Fibroblast of lung (primary cell): ENCODE measurements at regions not wholly inside any gene's neighbourhood (a gene's known extent, or its start where the extent isn't known, plus 50 kb on each side); places are given as distances from the start of the nearest gene placed in this dataset.

ENCODE experiments used
- DNase-seq, 2 donors: peaks; one replicate each; pipeline versions ENCODE4 v3.0.0 to v3.0.0-alpha.2; 2010; ENCODE audit warnings: low read depth in 2 of 2
- H2AFZ ChIP-seq: 2 replicates; pipeline ENCODE4 v1.5.1; 2012; ENCODE audit warnings: low read length, control low read depth, inconsistent platforms
- H3K27ac ChIP-seq: 2 replicates; pipeline ENCODE4 v1.5.1; 2011; ENCODE audit warnings: low read length, control low read depth; ENCODE audit not compliant: insufficient read depth
- H3K27me3 ChIP-seq: 2 replicates; pipeline ENCODE4 v1.5.1; 2011; ENCODE audit warnings: mild to moderate bottlenecking, low read length; ENCODE audit not compliant: control insufficient read depth, insufficient read depth
- H3K36me3 ChIP-seq: 2 replicates; pipeline ENCODE4 v1.5.1; 2011; ENCODE audit warnings: low read length; ENCODE audit not compliant: control insufficient read depth, insufficient read depth
- H3K4me1 ChIP-seq: 2 replicates; pipeline ENCODE4 v1.5.1; 2011; ENCODE audit warnings: low read length; ENCODE audit not compliant: control insufficient read depth, insufficient read depth; ENCODE audit errors: extremely low read depth
- H3K4me2 ChIP-seq: 2 replicates; pipeline ENCODE4 v1.5.1; 2011; ENCODE audit warnings: low read length, control low read depth; ENCODE audit not compliant: insufficient read depth; ENCODE audit errors: extremely low read depth
- H3K4me3 ChIP-seq, 4 experiments: fragments of 200-600 bp in 1 of 4; sonication (generic) in 1 of 4; replicated peaks in 1 of 4; 2 replicates each; pipeline ENCODE4 v1.5.1; 2011 to 2016; ENCODE audit warnings: low read length in 4 of 4, low read depth in 3 of 4, mild to moderate bottlenecking in 3 of 4, control low read depth in 2 of 4, inconsistent platforms in 1 of 4, mixed read lengths in 1 of 4; ENCODE audit not compliant: insufficient read depth in 1 of 4; ENCODE audit errors: control extremely low read depth in 1 of 4
- H3K79me2 ChIP-seq: 2 replicates; pipeline ENCODE4 v1.5.1; 2012; ENCODE audit warnings: mild to moderate bottlenecking, low read length, inconsistent platforms; ENCODE audit not compliant: control insufficient read depth, insufficient read depth
- H3K9ac ChIP-seq: 2 replicates; pipeline ENCODE4 v1.5.1; 2011; ENCODE audit warnings: mild to moderate bottlenecking, low read length, control low read depth; ENCODE audit not compliant: insufficient read depth
- H3K9me3 ChIP-seq: 2 replicates; pipeline ENCODE4 v1.5.1; 2012; ENCODE audit warnings: low read depth, low read length; ENCODE audit not compliant: control insufficient read depth, insufficient read depth
- H4K20me1 ChIP-seq: 2 replicates; pipeline ENCODE4 v1.5.1; 2011; ENCODE audit warnings: low read length; ENCODE audit not compliant: control insufficient read depth, insufficient read depth; ENCODE audit errors: extremely low read depth
- EZH2 ChIP-seq: IDR thresholded peaks from 2 replicates; pipeline ENCODE4 v1.5.1; 2012; ENCODE audit warnings: low read length, control low read depth, mild to moderate bottlenecking; ENCODE audit errors: missing control alignments
- TF ChIP-seq, protein P1 (sequence below), 2 donors: IDR thresholded peaks in 1 of 2; conservative IDR thresholded peaks in 1 of 2; 1 replicate in 1 of 2; 2 replicates in 1 of 2; pipeline ENCODE4 v1.5.1; 2011 to 2012; ENCODE audit warnings: low read length in 2 of 2, control low read depth in 1 of 2, inconsistent platforms in 1 of 2, low read depth in 1 of 2, mild to moderate bottlenecking in 1 of 2

DNA sequence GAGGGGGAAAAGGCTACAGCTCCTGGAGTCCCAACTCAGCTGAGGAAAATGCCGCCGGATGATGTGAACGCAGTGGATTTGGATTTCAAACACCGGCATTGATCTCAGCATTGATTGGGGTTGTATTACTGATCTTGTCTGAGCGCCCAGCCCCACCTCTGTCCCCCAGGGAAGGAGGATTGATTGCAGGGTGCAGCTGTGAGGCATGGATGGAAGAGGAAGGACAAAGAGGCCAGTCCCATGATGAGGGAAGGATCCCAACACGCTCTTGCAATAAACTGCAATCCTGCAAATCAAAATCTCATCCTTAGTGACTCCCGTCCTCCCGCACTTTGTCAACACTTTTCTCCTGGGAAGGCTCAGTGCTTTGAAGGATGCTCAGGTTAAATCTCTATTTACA lies 242.3 kb upstream of the PROX1 start:
- H2AFZ ChIP-seq, result no peak overlapping the region
- no peak overlapping the region for H3K27ac ChIP-seq
- no peaks in the 10 kb centered on the region for H3K9me3 ChIP-seq
- no peak overlapping the region for H3K9ac ChIP-seq
- TF ChIP-seq, protein P1, sequence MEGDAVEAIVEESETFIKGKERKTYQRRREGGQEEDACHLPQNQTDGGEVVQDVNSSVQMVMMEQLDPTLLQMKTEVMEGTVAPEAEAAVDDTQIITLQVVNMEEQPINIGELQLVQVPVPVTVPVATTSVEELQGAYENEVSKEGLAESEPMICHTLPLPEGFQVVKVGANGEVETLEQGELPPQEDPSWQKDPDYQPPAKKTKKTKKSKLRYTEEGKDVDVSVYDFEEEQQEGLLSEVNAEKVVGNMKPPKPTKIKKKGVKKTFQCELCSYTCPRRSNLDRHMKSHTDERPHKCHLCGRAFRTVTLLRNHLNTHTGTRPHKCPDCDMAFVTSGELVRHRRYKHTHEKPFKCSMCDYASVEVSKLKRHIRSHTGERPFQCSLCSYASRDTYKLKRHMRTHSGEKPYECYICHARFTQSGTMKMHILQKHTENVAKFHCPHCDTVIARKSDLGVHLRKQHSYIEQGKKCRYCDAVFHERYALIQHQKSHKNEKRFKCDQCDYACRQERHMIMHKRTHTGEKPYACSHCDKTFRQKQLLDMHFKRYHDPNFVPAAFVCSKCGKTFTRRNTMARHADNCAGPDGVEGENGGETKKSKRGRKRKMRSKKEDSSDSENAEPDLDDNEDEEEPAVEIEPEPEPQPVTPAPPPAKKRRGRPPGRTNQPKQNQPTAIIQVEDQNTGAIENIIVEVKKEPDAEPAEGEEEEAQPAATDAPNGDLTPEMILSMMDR (conservative IDR thresholded peaks at IDR 0.05 in 1 of 2, IDR thresholded peaks at IDR 0.05 in 1 of 2; ENCODE audit: low read depth in 1 of 2, low read length in 2 of 2), result no peak
- no peak for TF ChIP-seq EZH2
- no peaks in the 10 kb centered on the region for H4K20me1 ChIP-seq
- H3K4me1 ChIP-seq, result no peaks in the 10 kb centered on the region
- no peak overlapping the region for H3K4me3 ChIP-seq
- H3K79me2 ChIP-seq, result no peaks in the 10 kb centered on the region
- no peaks in the 10 kb centered on the region for H3K27me3 ChIP-seq
- no peak overlapping the region for H3K4me2 ChIP-seq
- no peaks in the 10 kb centered on the region for H3K36me3 ChIP-seq
- DNase-seq, result no peak

DNA sequence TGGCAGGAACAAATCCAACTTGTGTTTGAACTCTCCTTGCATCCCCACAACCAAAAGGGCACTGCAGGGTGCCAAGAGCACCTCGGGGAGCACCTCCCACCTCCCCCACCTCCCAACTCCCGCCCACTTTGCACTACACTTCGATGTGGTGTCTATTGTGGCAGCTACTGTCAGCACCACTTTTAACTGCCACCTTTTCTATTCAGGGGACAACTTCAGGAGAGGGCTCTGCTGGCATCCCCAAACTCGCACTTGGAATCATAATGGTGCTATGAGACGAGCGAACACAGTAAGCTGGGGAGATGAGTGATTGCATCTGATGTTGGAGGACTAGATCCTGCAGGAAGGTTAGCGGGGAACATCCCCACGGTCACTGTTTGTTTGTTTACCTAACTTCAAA lies 238.2 kb upstream of the PROX1 start:
- no peaks in the 10 kb centered on the region for H3K36me3 ChIP-seq
- TF ChIP-seq EZH2, result no peak
- TF ChIP-seq, protein P1 (conservative IDR thresholded peaks at IDR 0.05 in 1 of 2, IDR thresholded peaks at IDR 0.05 in 1 of 2; ENCODE audit: low read depth in 1 of 2, low read length in 2 of 2), result no peak
- no peaks in the 10 kb centered on the region for H3K4me1 ChIP-seq
- no peak for DNase-seq
- H3K27ac ChIP-seq, result no peak overlapping the region
- H3K9me3 ChIP-seq, result no peaks in the 10 kb centered on the region
- no peaks in the 10 kb centered on the region for H3K27me3 ChIP-seq
- H3K9ac ChIP-seq, result no peak overlapping the region
- no peaks in the 10 kb centered on the region for H3K79me2 ChIP-seq
- H3K4me3 ChIP-seq, result no peak overlapping the region
- no peaks in the 10 kb centered on the region for H4K20me1 ChIP-seq
- H2AFZ ChIP-seq, result no peak overlapping the region
- H3K4me2 ChIP-seq, result no peak overlapping the region

DNA sequence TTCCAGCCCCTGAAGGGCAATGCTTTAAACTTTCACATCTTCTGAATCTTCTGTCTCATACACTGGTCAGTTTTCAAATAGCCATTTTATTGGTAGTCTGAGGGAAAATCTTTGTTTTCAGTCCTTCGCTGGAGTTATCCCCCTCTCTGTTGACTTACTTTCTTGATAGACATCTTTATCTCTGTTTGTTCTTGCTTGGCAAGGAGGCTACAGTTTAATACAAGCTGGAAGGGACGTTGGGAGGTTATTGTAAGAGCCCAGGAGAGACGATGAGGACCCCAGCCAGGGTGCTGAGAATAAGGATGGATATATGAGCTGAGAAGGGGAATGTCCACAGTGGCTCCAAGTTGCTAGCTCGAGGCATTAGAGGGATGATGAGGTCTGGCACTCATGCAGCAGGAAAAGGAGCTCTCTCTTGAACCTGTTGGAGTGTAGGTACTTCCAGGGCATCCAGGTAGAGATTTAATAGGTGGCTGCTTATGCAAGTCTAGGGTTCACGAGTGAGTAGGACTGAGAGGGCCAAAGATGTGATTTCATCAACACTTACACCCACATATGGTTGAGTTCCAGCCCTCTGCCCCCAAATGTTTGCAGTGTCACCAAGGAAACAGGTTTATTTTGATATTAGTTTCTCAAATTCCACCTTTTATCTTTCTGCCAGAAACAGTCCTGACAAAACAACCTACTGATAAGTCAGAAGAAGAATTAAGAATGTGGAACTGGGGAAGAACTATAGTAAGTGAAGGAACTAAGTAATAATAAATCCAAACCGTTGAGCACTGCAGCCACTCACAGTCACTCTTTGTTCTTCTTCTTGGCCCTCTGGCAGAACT lies 237.3 kb upstream of the PROX1 start:
- H4K20me1 ChIP-seq, result no peaks in the 10 kb centered on the region
- TF ChIP-seq, protein P1 (conservative IDR thresholded peaks at IDR 0.05 in 1 of 2, IDR thresholded peaks at IDR 0.05 in 1 of 2; ENCODE audit: low read depth in 1 of 2, low read length in 2 of 2), result no peak
- TF ChIP-seq EZH2, result no peak
- H3K36me3 ChIP-seq, result no peaks in the 10 kb centered on the region

More for the DNA sequence above, 237.3 kb upstream of the PROX1 start:
- no peak for DNase-seq
- no peak overlapping the region for H3K4me2 ChIP-seq
- no peaks in the 10 kb centered on the region for H3K79me2 ChIP-seq
- no peaks in the 10 kb centered on the region for H3K4me1 ChIP-seq
- H2AFZ ChIP-seq, result no peak overlapping the region
- H3K9me3 ChIP-seq, result no peaks in the 10 kb centered on the region
- H3K9ac ChIP-seq, result no peak overlapping the region
- no peak overlapping the region for H3K4me3 ChIP-seq
- H3K27ac ChIP-seq, result no peak overlapping the region
- H3K27me3 ChIP-seq, result no peaks in the 10 kb centered on the region
